ENCODE measurements at regions not wholly inside any gene's neighbourhood (a gene's known extent, or its start where the extent isn't known, plus 50 kb on each side); places are given as distances from the start of the nearest gene placed in this dataset.

- TF ChIP-seq REST (IDR thresholded peaks at IDR 0.05; ENCODE audit: low read depth, low read length) (no peak), MXI1 (IDR thresholded peaks at IDR 0.05; ENCODE audit: low read depth, low read length) (no peak), YY1 (IDR thresholded peaks at IDR 0.05; ENCODE audit: low read depth) (no peak)
Observed at GRCh38 chr15:85929786-85930185, 135.1 kb upstream of the KLHL25 start (continued).

GRCh38 chr15:85932391-85932790 is 137.7 kb upstream of the KLHL25 start:
- CTCF ChIA-PET, result no interaction called here
- H3K27ac ChIP-seq (ENCODE audit: low read depth in 2 of 2, low read length in 1 of 2), result no peak overlapping the region
- TF ChIP-seq REST (IDR thresholded peaks at IDR 0.05; ENCODE audit: low read depth, low read length) (no peak), USF2 (IDR thresholded peaks at IDR 0.05; ENCODE audit: borderline replicate concordance, low read depth, low read length) (no peak), EZH2phosphoT487 (IDR thresholded peaks at IDR 0.05; ENCODE audit: borderline replicate concordance, low read depth) (no peak), MAX (IDR thresholded peaks at IDR 0.05; ENCODE audit: low read depth) (no peak), TCF12 (IDR thresholded peaks at IDR 0.05) (no peak), RAD21 (IDR thresholded peaks at IDR 0.05; ENCODE audit: low read length) (no peak), FOXJ3 (CRISPR knock-in tag; IDR thresholded peaks at IDR 0.05) (no peak), TEAD4 (IDR thresholded peaks at IDR 0.05; ENCODE audit: borderline replicate concordance, insufficient read depth) (no peak), GABPA (IDR thresholded peaks at IDR 0.05; ENCODE audit: low read depth) (no peak), RCOR1 (IDR thresholded peaks at IDR 0.05; ENCODE audit: low read length) (no peak), GATA2 (CRISPR knock-in tag; IDR thresholded peaks at IDR 0.05) (no peak), NRF1 (IDR thresholded peaks at IDR 0.05; ENCODE audit: low read depth, low read length) (no peak)
- POLR2A ChIA-PET, result no interaction called here
- no peaks in the 10 kb centered on the region for H3K27me3 ChIP-seq (ENCODE audit: insufficient read depth)
- H3F3A ChIP-seq (replicated peaks; ENCODE audit: insufficient read depth), result no peaks in the 10 kb centered on the region
- H4K20me1 ChIP-seq (ENCODE audit: insufficient read depth), result no peaks in the 10 kb centered on the region
- H3K36me3 ChIP-seq (replicated peaks in 1 of 2; ENCODE audit: control insufficient read depth in 1 of 2, insufficient read depth in 2 of 2, low read length in 1 of 2), result no peaks in the 10 kb centered on the region
- no peak overlapping the region for H2AFZ ChIP-seq (ENCODE audit: low read depth)
- H3K9me3 ChIP-seq, result no peaks in the 10 kb centered on the region
- H3K4me3 ChIP-seq (ENCODE audit: low read depth in 2 of 2, low read length in 1 of 2), result no peak overlapping the region
- no peak overlapping the region for H3K4me2 ChIP-seq
- H3K79me2 ChIP-seq (ENCODE audit: insufficient read depth), result no peaks in the 10 kb centered on the region
- H3K4me1 ChIP-seq (ENCODE audit: control insufficient read depth in 1 of 2, insufficient read depth in 2 of 2, low read depth in 1 of 2, low read length in 1 of 2), result no peaks in the 10 kb centered on the region
- 10% methylated on average over 1 of the region's 1 CpG for WGBS (ENCODE audit: low lambda C conversion rate)
- no peak for DNase-seq
- no peaks in the 10 kb centered on the region for H3K9me2 ChIP-seq
- no peak overlapping the region for H3K9ac ChIP-seq

Measured in SK-N-SH (cell line).